HG03442 (cell line): ENCODE measurements at regions not wholly inside any gene's neighbourhood (a gene's known extent, or its start where the extent isn't known, plus 50 kb on each side); places are given as distances from the start of the nearest gene placed in this dataset.
"Not testable (repeated sequence)": the region's sequence is repeated elsewhere in the genome, so short reads cannot be mapped to it uniquely, and the experiment has no call there.

Experiments used
- ATAC-seq: cut with Tn5 transposase; IDR thresholded peaks from one replicate; pipeline ENCODE4 v1.9.1; 2021; ENCODE audit warnings: mild to moderate bottlenecking, moderate library complexity; ENCODE audit not compliant: unreplicated experiment

GRCh38 chr9:102518324-102518723 lies 476.8 kb upstream of the CYLC2 start:
- ATAC-seq, result no peak

- ATAC-seq, result no peak
Measured at GRCh38 chr9:102514541-102514940, 480.6 kb upstream of the CYLC2 start.

- ATAC-seq, result no peak
Measured at GRCh38 chr9:102507044-102507687, 488.0 kb upstream of the CYLC2 start.

- no peak for ATAC-seq
Measured at GRCh38 chr9:102506406-102506805, 488.7 kb upstream of the CYLC2 start.

GRCh38 chr9:102499468-102499867 lies 495.7 kb upstream of the CYLC2 start:
- ATAC-seq, result peak; percentile 83

GRCh38 chr9:102497709-102498108 lies 497.4 kb upstream of the CYLC2 start:
- ATAC-seq, result no peak

GRCh38 chr9:102486976-102487375 lies 508.2 kb upstream of the CYLC2 start:
- ATAC-seq, result not testable (repeated sequence)

- ATAC-seq, result no peak
Measured at GRCh38 chr9:102483651-102484050, 511.5 kb upstream of the CYLC2 start.

- no peak for ATAC-seq
Measured at GRCh38 chr9:102482776-102483175, 512.4 kb upstream of the CYLC2 start.

- no peak for ATAC-seq
Measured at GRCh38 chr9:102479191-102479590, 515.9 kb upstream of the CYLC2 start.

GRCh38 chr9:102474357-102474756 lies 520.8 kb upstream of the CYLC2 start:
- no peak for ATAC-seq

- not testable (repeated sequence) for ATAC-seq
Measured at GRCh38 chr9:102469430-102469829, 525.7 kb upstream of the CYLC2 start.

GRCh38 chr9:102461156-102461819 lies 533.8 kb upstream of the CYLC2 start:
- no peak for ATAC-seq

- no peak for ATAC-seq
Measured at GRCh38 chr9:102459828-102460227, 535.3 kb upstream of the CYLC2 start.

- no peak for ATAC-seq
Measured at GRCh38 chr9:102456562-102456961, 538.6 kb upstream of the CYLC2 start.

- ATAC-seq, result no peak
Measured at GRCh38 chr9:102445906-102446305, 549.2 kb upstream of the CYLC2 start.

- ATAC-seq, result no peak
Measured at GRCh38 chr9:102445181-102445747, 549.9 kb upstream of the CYLC2 start.

- no peak for ATAC-seq
Measured at GRCh38 chr9:102439583-102439982, 555.5 kb upstream of the CYLC2 start.

- ATAC-seq, result not testable (repeated sequence)
Measured at GRCh38 chr9:102436599-102436998, 558.5 kb upstream of the CYLC2 start.

- no peak for ATAC-seq
Measured at GRCh38 chr9:102435427-102435826, 559.7 kb upstream of the CYLC2 start.

GRCh38 chr9:102434545-102434944 lies 560.6 kb upstream of the CYLC2 start:
- no peak for ATAC-seq

GRCh38 chr9:102428305-102428704 lies 566.8 kb upstream of the CYLC2 start:
- ATAC-seq, result no peak
